Gastroesophageal sphincter (tissue), 3 donors: ENCODE measurements at regions not wholly inside any gene's neighbourhood (a gene's known extent, or its start where the extent isn't known, plus 50 kb on each side); places are given as distances from the start of the nearest gene placed in this dataset.
"Not testable (repeated sequence)": the region's sequence is repeated elsewhere in the genome, so short reads cannot be mapped to it uniquely, and the experiment has no call there.

Experiments used
- POLR2A ChIP-seq, 2 donors: fragments of 450-650 bp; IDR thresholded peaks; one replicate each; pipeline ENCODE4 v1.6.1; 2017; ENCODE audit warnings: antibody characterized with exemption in 2 of 2, mild to moderate bottlenecking in 2 of 2, moderate library complexity in 1 of 2
- TF ChIP-seq, protein P1 (sequence below), 4 experiments: fragments of 200-600 bp in 2 of 4; fragments of 450-650 bp in 2 of 4; sonication (generic) in 1 of 4; IDR thresholded peaks; one replicate each; pipeline ENCODE4 v1.5.1; 2017 to 2019; ENCODE audit warnings: antibody characterized with exemption in 4 of 4, mild to moderate bottlenecking in 2 of 4, moderate library complexity in 2 of 4

- TF ChIP-seq, protein P1, sequence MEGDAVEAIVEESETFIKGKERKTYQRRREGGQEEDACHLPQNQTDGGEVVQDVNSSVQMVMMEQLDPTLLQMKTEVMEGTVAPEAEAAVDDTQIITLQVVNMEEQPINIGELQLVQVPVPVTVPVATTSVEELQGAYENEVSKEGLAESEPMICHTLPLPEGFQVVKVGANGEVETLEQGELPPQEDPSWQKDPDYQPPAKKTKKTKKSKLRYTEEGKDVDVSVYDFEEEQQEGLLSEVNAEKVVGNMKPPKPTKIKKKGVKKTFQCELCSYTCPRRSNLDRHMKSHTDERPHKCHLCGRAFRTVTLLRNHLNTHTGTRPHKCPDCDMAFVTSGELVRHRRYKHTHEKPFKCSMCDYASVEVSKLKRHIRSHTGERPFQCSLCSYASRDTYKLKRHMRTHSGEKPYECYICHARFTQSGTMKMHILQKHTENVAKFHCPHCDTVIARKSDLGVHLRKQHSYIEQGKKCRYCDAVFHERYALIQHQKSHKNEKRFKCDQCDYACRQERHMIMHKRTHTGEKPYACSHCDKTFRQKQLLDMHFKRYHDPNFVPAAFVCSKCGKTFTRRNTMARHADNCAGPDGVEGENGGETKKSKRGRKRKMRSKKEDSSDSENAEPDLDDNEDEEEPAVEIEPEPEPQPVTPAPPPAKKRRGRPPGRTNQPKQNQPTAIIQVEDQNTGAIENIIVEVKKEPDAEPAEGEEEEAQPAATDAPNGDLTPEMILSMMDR (IDR thresholded peaks at IDR 0.05): not testable (repeated sequence)
- not testable (repeated sequence) for TF ChIP-seq POLR2A (IDR thresholded peaks at IDR 0.05)
Measured at GRCh38 chr15:38142195-38142594, 110.4 kb upstream of the SPRED1 start.
